HG03342 (cell line): ENCODE measurements at regions not wholly inside any gene's neighbourhood (a gene's known extent, or its start where the extent isn't known, plus 50 kb on each side); places are given as distances from the start of the nearest gene placed in this dataset.

Experiments used
- ATAC-seq: cut with Tn5 transposase; IDR thresholded peaks from one replicate; pipeline ENCODE4 v1.9.1; 2021; ENCODE audit warnings: mild to moderate bottlenecking, moderate library complexity; ENCODE audit not compliant: unreplicated experiment

DNA sequence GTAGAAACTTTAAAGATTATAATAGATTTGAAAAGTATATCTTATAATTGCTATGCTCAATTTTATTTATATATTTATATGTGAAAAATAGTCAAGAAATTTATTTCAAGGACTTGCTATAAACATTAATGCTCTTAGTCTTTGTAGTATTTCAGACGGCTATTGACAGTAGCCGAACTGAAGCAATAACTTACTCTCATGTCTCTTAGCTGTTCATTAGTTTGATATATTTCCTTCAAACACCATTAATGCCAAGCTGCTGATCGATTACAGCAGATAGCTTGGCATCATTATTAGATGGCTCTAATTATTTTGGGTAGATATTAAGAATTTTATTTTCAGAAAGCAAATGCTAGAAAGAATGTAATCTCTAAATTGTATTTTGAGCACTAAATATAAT, 1151.5 kb upstream of the SPRY2 start:
- no peak for ATAC-seq

DNA sequence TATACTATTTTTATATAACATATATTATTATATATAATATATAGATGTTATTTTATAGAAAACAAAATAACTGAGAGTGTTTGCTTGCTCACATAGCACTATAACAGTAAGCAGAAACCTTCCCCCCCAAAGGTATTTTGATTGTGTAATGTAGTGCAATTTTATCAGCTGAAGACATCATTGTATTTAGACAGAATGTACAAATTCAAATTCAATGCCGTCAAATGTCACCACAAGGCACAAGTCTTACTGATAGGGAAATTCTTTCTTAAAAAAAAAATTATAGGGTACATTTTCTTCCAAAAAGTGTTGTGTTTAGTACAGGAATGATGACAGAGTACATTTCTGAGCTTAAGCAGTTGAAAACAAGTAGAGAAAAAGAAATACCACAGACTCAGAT, 1147.1 kb upstream of the SPRY2 start:
- ATAC-seq = no peak

DNA sequence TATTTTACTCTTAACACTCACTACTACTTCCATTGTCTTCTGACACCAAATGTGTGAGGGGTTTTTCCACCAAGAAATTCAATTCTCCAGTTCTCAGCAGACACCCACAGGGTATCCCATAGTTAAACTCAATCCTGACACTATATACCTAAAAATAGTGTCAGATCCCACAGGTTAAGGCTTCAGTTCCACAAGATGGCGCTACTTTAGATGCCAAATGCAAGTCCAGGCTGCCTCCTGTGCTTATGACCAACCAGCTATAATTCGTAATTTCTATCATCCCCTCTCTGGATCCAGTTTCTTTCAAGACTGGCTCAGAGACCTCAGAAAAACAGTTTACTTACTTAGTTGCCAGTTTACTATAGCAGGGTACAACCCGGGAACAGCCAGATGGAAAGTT, 1146.2 kb upstream of the SPRY2 start:
- no peak for ATAC-seq

GRCh38 chr13:81480634-81481033, 1139.7 kb upstream of the SPRY2 start:
- ATAC-seq = no peak

- ATAC-seq = no peak
These were observed 1132.5 kb upstream of the SPRY2 start for GRCh38 chr13:81473366-81473899.

DNA sequence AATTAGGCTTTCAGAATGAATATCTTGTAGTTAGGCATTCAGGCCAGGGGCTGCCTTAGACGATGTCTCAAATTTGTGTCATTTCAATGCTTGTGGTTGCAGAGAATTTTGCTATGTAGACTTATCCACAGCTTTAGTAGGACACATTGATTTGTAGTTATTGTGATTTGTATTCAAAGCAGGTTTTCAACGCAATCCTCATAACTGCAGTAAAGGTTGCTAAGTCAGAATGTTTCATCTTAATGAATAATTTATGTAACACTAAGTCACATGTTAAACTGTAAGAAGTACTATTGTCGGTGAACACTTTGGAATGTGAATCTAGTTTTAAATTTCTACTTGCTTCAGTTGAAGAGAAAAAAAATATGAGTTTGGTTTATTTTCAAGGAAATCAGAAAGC, 1117.2 kb upstream of the SPRY2 start:
- ATAC-seq = no peak

DNA sequence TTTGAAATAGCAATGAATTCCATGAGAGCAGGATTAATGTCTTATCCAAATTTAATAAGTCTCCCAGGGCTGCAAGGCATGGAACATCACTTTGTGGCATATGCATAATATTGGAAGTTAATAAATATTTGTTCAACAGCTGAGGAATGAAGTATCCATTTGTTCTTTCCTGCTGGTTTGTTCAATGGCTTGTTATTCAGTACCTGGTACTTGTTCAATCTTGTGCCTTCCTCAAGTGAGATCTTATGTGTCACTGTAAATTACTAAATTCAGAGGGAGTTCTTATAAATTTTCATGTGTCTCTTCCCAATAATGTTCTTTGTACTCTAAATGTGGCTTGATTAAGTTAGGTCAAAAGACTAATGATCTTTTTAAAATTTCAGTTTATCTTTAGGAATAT, 1105.5 kb upstream of the SPRY2 start:
- no peak for ATAC-seq

- no peak for ATAC-seq
These were observed 1102.0 kb upstream of the SPRY2 start for GRCh38 chr13:81442904-81443303.

DNA sequence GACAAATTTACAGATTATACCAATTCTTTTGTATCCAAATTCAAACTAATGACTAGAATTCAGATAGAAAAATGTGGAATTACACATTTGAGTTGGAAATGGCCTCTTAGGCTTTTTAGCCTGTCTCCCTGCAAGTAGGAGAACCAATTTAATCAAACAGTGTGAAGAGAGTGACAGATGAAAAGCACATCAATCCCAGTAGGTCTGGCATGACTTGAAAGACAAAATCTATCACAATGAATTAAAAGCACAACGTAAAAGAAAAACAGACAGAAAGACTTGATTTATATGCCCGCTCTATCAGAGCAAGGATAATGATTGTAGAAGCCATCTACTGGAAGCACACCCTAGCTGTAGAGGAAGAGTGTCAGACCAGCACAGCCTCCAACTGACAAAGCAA, 1084.4 kb upstream of the SPRY2 start:
- ATAC-seq = no peak

GRCh38 chr13:81409284-81409683, 1068.4 kb upstream of the SPRY2 start:
- ATAC-seq = no peak

GRCh38 chr13:81408647-81409046, 1067.7 kb upstream of the SPRY2 start:
- ATAC-seq = no peak

- ATAC-seq = peak; percentile 73
These were observed 1065.8 kb upstream of the SPRY2 start for GRCh38 chr13:81406639-81407292.

- ATAC-seq = no peak
These were observed 1065.1 kb upstream of the SPRY2 start for GRCh38 chr13:81406022-81406421.

DNA sequence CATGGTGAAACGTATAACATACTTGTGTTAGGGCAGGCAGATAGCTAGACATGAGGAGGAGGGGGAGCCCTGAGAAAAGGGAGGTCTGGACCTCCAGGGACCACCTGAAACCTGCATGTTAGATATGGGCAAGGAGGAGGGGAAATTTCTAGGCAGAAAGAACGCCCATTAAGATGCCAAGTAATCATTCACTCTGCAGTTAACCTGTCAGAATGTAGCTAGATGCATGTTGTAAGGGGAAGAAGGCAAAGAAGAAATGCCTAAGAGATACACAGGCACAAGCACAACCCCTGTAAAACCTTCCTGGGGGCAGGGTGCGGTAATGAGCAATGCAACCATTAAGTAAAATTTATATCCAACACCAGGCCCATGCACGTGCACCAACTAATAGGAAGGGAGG, 1055.3 kb upstream of the SPRY2 start:
- no peak for ATAC-seq

DNA sequence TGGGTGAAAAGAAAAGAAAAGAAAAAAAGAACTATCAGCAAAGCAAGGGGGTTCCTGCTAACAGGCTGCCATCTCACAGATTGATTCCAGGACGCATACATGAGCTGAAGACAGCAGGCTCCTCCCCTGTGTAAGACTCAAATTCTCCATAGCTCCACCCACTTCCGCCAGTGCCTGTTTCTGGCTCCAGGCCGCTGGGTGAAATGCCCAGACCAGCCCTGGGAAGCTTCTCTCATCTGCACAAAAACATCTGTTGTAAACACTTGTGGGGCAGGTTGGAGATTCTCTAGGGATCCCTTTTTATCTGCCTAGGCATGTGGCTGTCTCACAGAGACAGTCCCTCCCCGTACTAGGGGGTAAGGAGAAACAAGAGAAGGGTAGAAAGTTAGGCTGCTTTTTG, 1054.4 kb upstream of the SPRY2 start:
- no peak for ATAC-seq

GRCh38 chr13:81394640-81395039, 1053.7 kb upstream of the SPRY2 start:
- ATAC-seq = no peak

- no peak for ATAC-seq
These were observed 1052.8 kb upstream of the SPRY2 start for GRCh38 chr13:81393721-81394120.

- ATAC-seq = no peak
These were observed 1052.2 kb upstream of the SPRY2 start for GRCh38 chr13:81393110-81393509.

DNA sequence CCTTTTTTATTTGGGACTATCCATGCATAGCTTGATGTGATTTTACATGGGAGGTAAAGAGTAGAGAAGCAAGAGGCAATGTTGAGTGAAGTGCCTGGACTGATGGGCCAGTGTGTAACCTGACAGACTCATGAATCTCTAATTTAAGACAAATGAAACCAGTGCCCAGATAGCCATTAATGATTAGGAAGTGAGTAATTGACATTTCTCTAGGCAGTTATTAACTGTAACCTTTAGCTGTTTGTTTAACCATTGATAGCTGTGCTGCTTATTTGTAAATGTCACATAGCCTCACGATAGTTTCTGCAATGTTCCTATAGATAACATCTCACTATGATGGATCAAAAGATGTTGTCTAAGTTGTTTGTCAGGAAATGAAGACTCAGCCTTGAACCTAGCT, 1047.5 kb upstream of the SPRY2 start:
- no peak for ATAC-seq

DNA sequence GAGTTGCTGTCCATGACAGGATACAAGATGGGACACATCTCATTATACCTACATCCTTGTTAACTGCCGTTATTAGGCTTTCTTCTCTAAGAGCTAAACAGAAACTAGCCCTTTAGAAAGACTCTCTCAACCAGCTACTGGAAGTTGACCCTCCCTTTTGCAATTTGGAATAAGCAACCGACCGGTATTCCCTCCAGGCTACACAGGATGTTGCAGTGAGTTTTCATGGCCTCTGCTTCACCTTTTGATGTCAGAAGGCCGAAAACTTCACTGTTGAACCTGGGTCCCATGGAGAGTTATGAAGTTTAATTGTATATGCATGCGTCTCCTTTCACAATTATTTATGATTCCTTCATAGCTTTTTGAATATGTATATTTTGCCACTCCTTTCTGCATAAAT, 1042.5 kb upstream of the SPRY2 start:
- ATAC-seq = no peak

DNA sequence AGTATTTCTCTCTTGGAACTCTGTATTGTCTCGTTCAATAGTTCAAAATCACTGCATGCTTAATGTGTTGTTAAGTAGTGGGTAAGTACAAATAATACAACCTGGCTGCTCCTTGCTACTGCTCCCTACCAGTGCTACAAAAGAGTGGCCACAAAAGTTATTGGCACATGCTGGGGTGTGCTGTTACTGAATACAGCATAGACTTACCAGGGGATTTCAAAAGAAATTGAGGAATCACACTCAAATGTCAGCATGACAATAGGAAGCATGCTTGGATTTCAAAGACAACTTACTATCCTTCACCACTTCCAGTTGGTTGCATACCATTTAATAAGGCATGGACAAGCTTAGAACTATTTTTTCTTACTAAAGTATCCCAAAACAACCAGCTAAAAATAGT, 1041.3 kb upstream of the SPRY2 start:
- ATAC-seq = no peak

DNA sequence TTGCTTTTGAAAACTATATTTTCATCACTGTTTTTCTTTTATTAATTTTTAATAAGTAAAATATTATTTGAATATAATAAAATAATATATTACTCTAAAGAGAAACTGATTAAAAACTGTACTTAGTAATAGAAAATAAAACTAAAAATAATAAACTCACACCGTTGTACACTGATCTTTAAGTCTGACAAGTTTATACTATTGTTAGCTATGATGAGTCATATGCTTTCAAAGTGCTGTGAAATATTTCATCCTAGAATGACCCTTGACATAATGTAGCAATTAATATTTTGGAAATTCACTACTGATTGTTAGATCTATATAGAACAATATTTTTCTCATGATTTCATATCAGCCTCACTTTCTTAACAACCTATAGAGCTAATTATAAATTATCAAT, 1040.6 kb upstream of the SPRY2 start:
- ATAC-seq = no peak

- ATAC-seq = no peak
These were observed 1038.3 kb upstream of the SPRY2 start for GRCh38 chr13:81379183-81379582.
